Progenitor cell of endocrine pancreas (in vitro differentiated cells): ENCODE measurements at regions not wholly inside any gene's neighbourhood (a gene's known extent, or its start where the extent isn't known, plus 50 kb on each side); places are given as distances from the start of the nearest gene placed in this dataset.

Experiments used
- DNase-seq: peaks from one replicate; pipeline ENCODE4 v3.0.0; 2021; ENCODE audit warnings: low spot score; ENCODE audit not compliant: unreplicated experiment
- H3K27ac Mint-ChIP-seq: 2 replicates; pipeline ENCODE4 v1.8.0; 2021; ENCODE audit warnings: mild to moderate bottlenecking, moderate library complexity, mixed read lengths
- H3K27me3 Mint-ChIP-seq: 2 replicates; pipeline ENCODE4 v1.8.0; 2021; ENCODE audit warnings: mixed read lengths
- H3K36me3 Mint-ChIP-seq: 2 replicates; pipeline ENCODE4 v1.8.0; 2022; ENCODE audit warnings: mixed read lengths; ENCODE audit not compliant: insufficient read depth
- H3K4me1 Mint-ChIP-seq: 2 replicates; pipeline ENCODE4 v1.8.0; 2021; ENCODE audit warnings: low read depth, mixed read lengths
- H3K4me3 Mint-ChIP-seq: 2 replicates; pipeline ENCODE4 v1.8.0; 2021; ENCODE audit warnings: low read depth, mild to moderate bottlenecking, moderate library complexity, mixed read lengths
- H3K9me3 Mint-ChIP-seq: 2 replicates; pipeline ENCODE4 v1.8.0; 2021; ENCODE audit warnings: low read depth, mixed read lengths
- TF ChIP-seq, protein P1 (sequence below): fragments of 200-600 bp; sonication (generic); IDR thresholded peaks from one replicate; pipeline ENCODE4 v1.5.0; 2021; ENCODE audit warnings: antibody characterized with exemption, mild to moderate bottlenecking; ENCODE audit not compliant: unreplicated experiment

GRCh38 chr9:1219284-1219683 lies 169.1 kb downstream of the DMRT2 start:
- DNase-seq, result no peak
- no peaks in the 10 kb centered on the region for H3K36me3 Mint-ChIP-seq
- H3K27me3 Mint-ChIP-seq, result no peaks in the 10 kb centered on the region
- H3K9me3 Mint-ChIP-seq, result no peaks in the 10 kb centered on the region
- no peak overlapping the region for H3K4me3 Mint-ChIP-seq
- TF ChIP-seq, protein P1, sequence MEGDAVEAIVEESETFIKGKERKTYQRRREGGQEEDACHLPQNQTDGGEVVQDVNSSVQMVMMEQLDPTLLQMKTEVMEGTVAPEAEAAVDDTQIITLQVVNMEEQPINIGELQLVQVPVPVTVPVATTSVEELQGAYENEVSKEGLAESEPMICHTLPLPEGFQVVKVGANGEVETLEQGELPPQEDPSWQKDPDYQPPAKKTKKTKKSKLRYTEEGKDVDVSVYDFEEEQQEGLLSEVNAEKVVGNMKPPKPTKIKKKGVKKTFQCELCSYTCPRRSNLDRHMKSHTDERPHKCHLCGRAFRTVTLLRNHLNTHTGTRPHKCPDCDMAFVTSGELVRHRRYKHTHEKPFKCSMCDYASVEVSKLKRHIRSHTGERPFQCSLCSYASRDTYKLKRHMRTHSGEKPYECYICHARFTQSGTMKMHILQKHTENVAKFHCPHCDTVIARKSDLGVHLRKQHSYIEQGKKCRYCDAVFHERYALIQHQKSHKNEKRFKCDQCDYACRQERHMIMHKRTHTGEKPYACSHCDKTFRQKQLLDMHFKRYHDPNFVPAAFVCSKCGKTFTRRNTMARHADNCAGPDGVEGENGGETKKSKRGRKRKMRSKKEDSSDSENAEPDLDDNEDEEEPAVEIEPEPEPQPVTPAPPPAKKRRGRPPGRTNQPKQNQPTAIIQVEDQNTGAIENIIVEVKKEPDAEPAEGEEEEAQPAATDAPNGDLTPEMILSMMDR, result no peak
- no peaks in the 10 kb centered on the region for H3K4me1 Mint-ChIP-seq
- no peak overlapping the region for H3K27ac Mint-ChIP-seq

GRCh38 chr9:1221298-1221697 lies 171.1 kb downstream of the DMRT2 start:
- no peaks in the 10 kb centered on the region for H3K4me1 Mint-ChIP-seq
- H3K4me3 Mint-ChIP-seq, result no peak overlapping the region
- H3K27me3 Mint-ChIP-seq, result no peaks in the 10 kb centered on the region
- H3K9me3 Mint-ChIP-seq, result no peaks in the 10 kb centered on the region
- H3K27ac Mint-ChIP-seq, result no peak overlapping the region
- no peaks in the 10 kb centered on the region for H3K36me3 Mint-ChIP-seq
- TF ChIP-seq, protein P1, result no peak
- no peak for DNase-seq

GRCh38 chr9:1222511-1222910 lies 172.4 kb downstream of the DMRT2 start:
- Mint-ChIP-seq H3K4me3 (no peak overlapping the region), H3K36me3 (no peaks in the 10 kb centered on the region), H3K4me1 (no peaks in the 10 kb centered on the region), H3K27ac (no peak overlapping the region), H3K27me3 (no peaks in the 10 kb centered on the region), H3K9me3 (no peaks in the 10 kb centered on the region)
- TF ChIP-seq, protein P1, result no peak
- no peak for DNase-seq

DNA sequence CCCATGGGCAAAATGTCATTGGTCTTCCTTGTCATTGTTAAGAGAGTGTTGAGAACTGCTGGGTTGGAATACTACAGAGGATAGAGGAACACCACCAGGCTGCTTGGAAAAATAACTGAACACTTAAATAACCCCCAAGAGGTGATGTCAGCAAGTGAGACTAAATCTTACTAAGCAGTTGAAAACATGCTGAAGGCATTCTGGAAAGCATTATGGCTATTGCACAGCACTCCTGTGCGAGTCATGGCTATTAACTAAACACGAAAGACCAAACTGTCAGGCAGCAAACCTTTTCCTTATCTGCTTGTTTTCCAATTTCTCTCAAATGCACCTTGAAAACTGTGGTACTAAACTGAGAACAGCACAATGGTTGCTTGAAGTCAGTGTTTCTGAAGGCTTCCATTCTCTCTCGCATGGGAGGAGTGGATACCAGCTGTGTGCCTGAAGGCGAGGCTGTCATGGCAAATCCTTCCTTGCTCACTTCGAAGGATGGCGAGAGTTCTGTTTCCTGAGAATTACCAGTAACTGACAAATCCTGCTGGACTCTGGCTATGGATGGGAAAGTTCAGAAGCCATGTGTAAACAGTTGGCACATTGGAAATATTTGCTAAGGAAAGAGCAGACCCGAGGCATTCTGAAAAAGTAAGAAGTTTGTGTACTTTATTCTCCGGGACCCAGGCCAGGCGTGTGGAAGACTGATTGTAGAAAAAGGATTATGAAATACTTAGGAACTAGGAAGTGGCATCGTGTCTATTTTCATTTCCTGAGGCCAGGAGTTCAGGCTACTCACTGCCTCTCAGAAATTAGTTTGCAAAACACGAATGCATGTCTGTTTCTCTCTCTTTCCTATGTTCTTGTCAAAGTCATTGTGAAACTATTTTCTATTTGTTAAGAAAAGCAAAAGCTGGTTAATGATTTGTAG lies 182.1 kb downstream of the DMRT2 start:
- TF ChIP-seq, protein P1, result no peak
- Mint-ChIP-seq H3K4me3 (no peak overlapping the region), H3K4me1 (peaks cover 6% of the 10 kb centered on the region), H3K27ac (peak overlapping the region; percentile 73), H3K27me3 (no peaks in the 10 kb centered on the region), H3K9me3 (no peaks in the 10 kb centered on the region), H3K36me3 (no peaks in the 10 kb centered on the region)
- no peak for DNase-seq

DNA sequence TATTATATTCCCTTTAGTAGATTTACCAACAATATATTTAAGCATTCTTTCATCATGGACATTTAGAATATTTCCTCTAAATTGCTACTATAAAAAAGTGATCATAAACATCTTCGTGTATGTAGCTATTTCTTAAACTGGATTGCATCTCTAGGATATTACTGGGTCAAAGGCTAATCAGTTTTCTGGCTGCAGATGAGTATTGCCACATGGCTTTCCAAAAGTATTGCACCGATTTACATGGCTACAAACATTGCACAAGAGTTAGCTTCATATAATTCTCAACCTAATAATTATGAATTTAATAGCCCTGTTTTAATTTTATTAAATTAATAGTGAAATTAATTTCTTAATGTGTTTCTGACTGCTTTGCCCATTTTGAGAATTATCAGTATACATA lies 183.4 kb downstream of the DMRT2 start:
- no peaks in the 10 kb centered on the region for H3K9me3 Mint-ChIP-seq
- TF ChIP-seq, protein P1, result no peak
- H3K27ac Mint-ChIP-seq, result no peak overlapping the region
- H3K27me3 Mint-ChIP-seq, result no peaks in the 10 kb centered on the region
- H3K4me1 Mint-ChIP-seq, result peaks cover 6% of the 10 kb centered on the region
- no peak for DNase-seq
- no peak overlapping the region for H3K4me3 Mint-ChIP-seq
- no peaks in the 10 kb centered on the region for H3K36me3 Mint-ChIP-seq
